Ovary (tissue), 7 donors: ENCODE measurements at regions not wholly inside any gene's neighbourhood (a gene's known extent, or its start where the extent isn't known, plus 50 kb on each side); places are given as distances from the start of the nearest gene placed in this dataset.

Experiments
- DNase-seq, 5 donors: peaks; one replicate each; pipeline ENCODE4 v3.0.0-alpha.2; 2019 to 2020
- H3K27ac ChIP-seq, 2 donors: fragments of 200-600 bp; one replicate each; pipeline versions ENCODE4 v1.5.1 to v1.8.0; 2019 to 2022
- H3K27me3 ChIP-seq: fragments of 200-600 bp; one replicate; pipeline ENCODE4 v1.8.0; 2022
- H3K36me3 ChIP-seq: fragments of 200-600 bp; sonication (generic); one replicate; pipeline ENCODE4 v1.5.1; 2019
- H3K4me1 ChIP-seq: one replicate; pipeline ENCODE4 v1.8.1; 2013; ENCODE audit warnings: mild to moderate bottlenecking, moderate library complexity; ENCODE audit not compliant: insufficient read depth
- H3K4me3 ChIP-seq: fragments of 200-600 bp; sonication (generic); one replicate; pipeline ENCODE4 v1.5.1; 2017
- H3K9me3 ChIP-seq, 2 donors: fragments of 200-600 bp in 1 of 2; sonication (generic) in 1 of 2; one replicate each; pipeline versions ENCODE4 v1.5.1 to v1.8.1; 2013 to 2019; ENCODE audit warnings: mild to moderate bottlenecking in 1 of 2, moderate library complexity in 1 of 2
- EP300 ChIP-seq: sonication (generic); formaldehyde crosslinking; IDR thresholded peaks from one replicate; pipeline ENCODE4 v1.6.1; 2017; ENCODE audit warnings: antibody characterized with exemption
- POLR2A ChIP-seq: fragments of 450-650 bp; IDR thresholded peaks from one replicate; pipeline ENCODE4 v1.6.1; 2017; ENCODE audit warnings: antibody characterized with exemption, mild to moderate bottlenecking, moderate library complexity
- WGBS, 3 donors: extraction: QIAGEN DNeasy Blood & Tissue Kit in 1 of 3; methylation state at CpG; one replicate each; pipeline versions ENCODE4 v1.1.5 to v1.1.7; 2013 to 2017; 5-methylcytosine and 5-hydroxymethylcytosine counted together
- intact Hi-C, 4 donors: fragments of 100-400 bp; cut with DNase I; formaldehyde crosslinking; loops; one replicate each; pipeline versions ENCODE4 v1.11.0 to v1.15.1; 2022 to 2023
- TF ChIP-seq, protein P1 (sequence below), 3 donors: fragments of 450-650 bp in 2 of 3; fragments of 200-600 bp in 1 of 3; IDR thresholded peaks; one replicate each; pipeline versions ENCODE4 v1.5.1 to v1.8.0; 2016 to 2022; ENCODE audit warnings: antibody characterized with exemption in 3 of 3, mild to moderate bottlenecking in 1 of 3
- donor health status: DM: no; HTN: no; CAD: no; lungs with moderate emphysema.
- donor health status: DM: no; HTN: no; CAD: no.
- donor health status: Bipolar disorder and iron deficiency.
- donor health status: DM: no; HTN: no; CAD: no.
- donor health status: DM: yes; HTN: yes; CAD: no.

DNA sequence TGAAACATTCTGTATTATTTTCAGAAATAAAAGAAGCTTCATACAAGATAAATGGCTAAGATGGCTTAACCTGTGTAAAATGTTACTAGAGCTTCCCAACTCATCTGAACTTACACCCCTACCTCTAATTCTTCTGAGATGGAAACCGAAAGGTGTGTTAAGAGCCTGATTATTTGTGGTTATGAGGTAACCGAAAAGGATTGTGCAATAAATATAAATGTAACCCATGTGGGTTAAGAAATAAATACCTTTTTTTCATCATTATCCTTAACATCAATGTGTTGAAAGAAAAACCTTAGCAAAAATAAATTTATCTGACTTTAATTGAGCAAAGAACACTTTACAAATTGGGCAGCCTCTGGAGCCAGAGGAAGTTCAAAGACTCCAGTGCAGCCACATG lies 961.8 kb upstream of the SPRY2 start:
- Histone ChIP-seq H3K9me3 (no peaks in the 10 kb centered on the region), H3K36me3 (no peaks in the 10 kb centered on the region), H3K4me3 (no peak overlapping the region), H3K27ac (no peak overlapping the region), H3K4me1 (no peaks in the 10 kb centered on the region), H3K27me3 (no peaks in the 10 kb centered on the region)
- DNase-seq: no peak
- intact Hi-C loops: no loop called here
- TF ChIP-seq EP300 (no peak), POLR2A (no peak)
- TF ChIP-seq, protein P1, sequence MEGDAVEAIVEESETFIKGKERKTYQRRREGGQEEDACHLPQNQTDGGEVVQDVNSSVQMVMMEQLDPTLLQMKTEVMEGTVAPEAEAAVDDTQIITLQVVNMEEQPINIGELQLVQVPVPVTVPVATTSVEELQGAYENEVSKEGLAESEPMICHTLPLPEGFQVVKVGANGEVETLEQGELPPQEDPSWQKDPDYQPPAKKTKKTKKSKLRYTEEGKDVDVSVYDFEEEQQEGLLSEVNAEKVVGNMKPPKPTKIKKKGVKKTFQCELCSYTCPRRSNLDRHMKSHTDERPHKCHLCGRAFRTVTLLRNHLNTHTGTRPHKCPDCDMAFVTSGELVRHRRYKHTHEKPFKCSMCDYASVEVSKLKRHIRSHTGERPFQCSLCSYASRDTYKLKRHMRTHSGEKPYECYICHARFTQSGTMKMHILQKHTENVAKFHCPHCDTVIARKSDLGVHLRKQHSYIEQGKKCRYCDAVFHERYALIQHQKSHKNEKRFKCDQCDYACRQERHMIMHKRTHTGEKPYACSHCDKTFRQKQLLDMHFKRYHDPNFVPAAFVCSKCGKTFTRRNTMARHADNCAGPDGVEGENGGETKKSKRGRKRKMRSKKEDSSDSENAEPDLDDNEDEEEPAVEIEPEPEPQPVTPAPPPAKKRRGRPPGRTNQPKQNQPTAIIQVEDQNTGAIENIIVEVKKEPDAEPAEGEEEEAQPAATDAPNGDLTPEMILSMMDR (IDR thresholded peaks at IDR 0.05): no peak
- WGBS, 3 donors: 83 to 90% (median 86%) methylated on average over 2 of the region's 2 CpGs

DNA sequence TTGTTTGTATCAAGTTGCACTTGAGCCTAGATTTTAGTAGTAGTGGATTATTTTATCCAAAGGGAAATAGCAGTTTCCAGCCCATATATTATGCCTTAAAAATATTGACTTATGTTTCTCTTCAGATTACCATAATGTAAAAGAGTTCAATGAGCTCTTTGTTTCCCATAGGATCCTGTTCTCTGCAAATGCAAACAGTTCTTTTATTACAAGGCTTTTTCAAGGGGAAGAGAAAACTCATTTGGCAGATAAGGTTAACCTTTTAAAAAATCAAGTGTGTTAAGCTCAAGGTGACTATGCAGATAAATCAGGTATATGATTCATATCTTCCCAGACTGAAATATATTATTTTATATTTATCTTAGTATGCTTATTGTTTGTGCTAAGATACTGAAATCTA lies 961.2 kb upstream of the SPRY2 start:
- Histone ChIP-seq H3K4me1 (no peaks in the 10 kb centered on the region), H3K27me3 (no peaks in the 10 kb centered on the region), H3K36me3 (no peaks in the 10 kb centered on the region), H3K4me3 (no peak overlapping the region), H3K9me3 (no peaks in the 10 kb centered on the region), H3K27ac (no peak overlapping the region)
- TF ChIP-seq, protein P1 (IDR thresholded peaks at IDR 0.05): no peak
- TF ChIP-seq EP300: no peak
- no peak for TF ChIP-seq POLR2A
- intact Hi-C loops: no loop called here
- DNase-seq: no peak

DNA sequence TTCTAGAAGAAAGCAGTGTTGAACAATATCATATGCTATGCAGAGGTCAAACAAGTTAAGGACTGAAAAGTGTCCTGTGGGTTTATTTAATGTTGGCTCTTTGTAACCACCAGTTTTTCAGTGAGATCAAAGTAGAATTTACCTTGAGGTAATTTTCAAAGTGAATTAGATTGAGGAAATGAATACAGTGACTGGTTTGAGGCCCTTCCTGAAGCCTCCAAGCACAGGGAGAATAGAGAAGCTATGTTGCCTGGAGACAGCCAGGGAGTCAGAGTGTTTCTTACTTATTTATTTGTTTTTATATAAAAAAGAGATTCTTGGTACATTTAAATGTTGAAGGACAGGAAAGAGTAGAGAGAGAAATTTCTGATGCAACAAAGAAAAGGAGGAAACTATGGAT lies 954.3 kb upstream of the SPRY2 start:
- Histone ChIP-seq H3K9me3 (no peaks in the 10 kb centered on the region), H3K36me3 (no peaks in the 10 kb centered on the region), H3K4me1 (no peaks in the 10 kb centered on the region), H3K27ac (no peak overlapping the region), H3K27me3 (no peaks in the 10 kb centered on the region), H3K4me3 (no peak overlapping the region)
- no peak for TF ChIP-seq POLR2A
- DNase-seq: no peak
- intact Hi-C loops: no loop called here

DNA sequence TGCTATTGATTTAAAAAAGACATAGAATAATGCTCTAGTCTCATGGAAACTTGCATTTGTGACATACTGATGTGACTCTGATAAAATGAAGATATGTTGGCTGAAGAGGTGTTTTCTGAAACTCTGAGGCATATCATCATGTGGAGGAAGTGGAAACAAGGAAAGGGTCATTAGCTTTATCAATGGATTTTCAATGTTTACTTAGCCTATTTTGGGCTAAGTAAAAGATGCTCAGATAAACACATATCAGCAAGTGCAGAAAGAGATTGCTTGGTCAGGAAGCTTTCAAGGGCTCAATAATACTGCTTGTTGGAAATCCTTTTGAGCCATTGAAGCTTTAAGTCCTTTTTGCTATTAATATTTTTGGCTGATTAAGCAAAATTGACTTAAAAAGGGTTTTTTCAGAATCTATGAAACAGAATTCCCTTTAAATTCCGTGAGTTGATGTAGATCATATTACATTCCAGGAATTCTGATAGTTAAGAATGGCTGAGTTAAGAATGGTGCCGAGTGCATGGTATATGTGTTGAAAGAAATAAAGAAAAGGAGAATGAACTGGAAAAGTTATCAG lies 952.8 kb upstream of the SPRY2 start:
- intact Hi-C loops: no loop called here
- no peak for TF ChIP-seq EP300
- H3K27ac ChIP-seq: no peak overlapping the region
- no peaks in the 10 kb centered on the region for H3K27me3 ChIP-seq
- no peaks in the 10 kb centered on the region for H3K4me1 ChIP-seq
- DNase-seq: no peak
- no peaks in the 10 kb centered on the region for H3K36me3 ChIP-seq
- 47 to 60% (median 47%) methylated on average over 2 of the region's 2 CpGs for WGBS, 3 donors
- H3K4me3 ChIP-seq: no peak overlapping the region
- no peaks in the 10 kb centered on the region for H3K9me3 ChIP-seq

GRCh38 chr13:81283561-81283960 lies 942.6 kb upstream of the SPRY2 start:
- Histone ChIP-seq H3K27ac (no peak overlapping the region), H3K9me3 (no peaks in the 10 kb centered on the region), H3K36me3 (no peaks in the 10 kb centered on the region), H3K4me3 (no peak overlapping the region), H3K4me1 (no peaks in the 10 kb centered on the region), H3K27me3 (no peaks in the 10 kb centered on the region)
- no peak for DNase-seq
- intact Hi-C loops: no loop called here
- TF ChIP-seq EP300 (no peak), POLR2A (no peak)
- TF ChIP-seq, protein P1 (IDR thresholded peaks at IDR 0.05): no peak

DNA sequence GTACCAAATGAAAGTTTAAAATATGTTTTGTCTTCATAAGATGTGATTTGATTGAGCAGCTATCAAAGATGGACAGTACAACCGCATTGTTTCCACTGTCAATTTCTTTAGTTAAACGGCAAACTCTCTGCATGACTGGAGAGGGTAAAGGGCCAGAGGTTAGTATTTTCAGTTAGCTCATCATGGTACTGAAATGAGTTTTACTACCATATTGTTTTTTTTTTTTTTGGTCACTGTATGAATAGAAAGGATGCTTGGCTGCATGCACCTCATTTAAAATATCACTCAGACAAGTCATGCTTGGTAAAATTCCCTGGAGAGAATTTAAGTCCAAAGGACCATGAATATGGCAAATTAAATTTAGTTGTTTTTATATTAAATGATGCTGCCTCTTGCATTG lies 942.1 kb upstream of the SPRY2 start:
- no peak overlapping the region for H3K27ac ChIP-seq

More for the DNA sequence above, 942.1 kb upstream of the SPRY2 start:
- 89 to 96% (median 93%) methylated on average over 2 of the region's 2 CpGs for WGBS, 3 donors
- TF ChIP-seq, protein P1 (IDR thresholded peaks at IDR 0.05): no peak
- TF ChIP-seq EP300 (no peak), POLR2A (no peak)
- Histone ChIP-seq H3K36me3 (no peaks in the 10 kb centered on the region), H3K27me3 (no peaks in the 10 kb centered on the region), H3K4me3 (no peak overlapping the region), H3K9me3 (no peaks in the 10 kb centered on the region), H3K4me1 (no peaks in the 10 kb centered on the region)
- DNase-seq: no peak
- intact Hi-C loops: no loop called here
